ENCODE measurements at regions not wholly inside any gene's neighbourhood (a gene's known extent, or its start where the extent isn't known, plus 50 kb on each side); places are given as distances from the start of the nearest gene placed in this dataset.
"Not testable (repeated sequence)": the region's sequence is repeated elsewhere in the genome, so short reads cannot be mapped to it uniquely, and the experiment has no call there.

- DNase-seq, result no peak
Measured at GRCh38 chr2:195342061-195342460, 315.0 kb upstream of the SLC39A10 start.

DNA sequence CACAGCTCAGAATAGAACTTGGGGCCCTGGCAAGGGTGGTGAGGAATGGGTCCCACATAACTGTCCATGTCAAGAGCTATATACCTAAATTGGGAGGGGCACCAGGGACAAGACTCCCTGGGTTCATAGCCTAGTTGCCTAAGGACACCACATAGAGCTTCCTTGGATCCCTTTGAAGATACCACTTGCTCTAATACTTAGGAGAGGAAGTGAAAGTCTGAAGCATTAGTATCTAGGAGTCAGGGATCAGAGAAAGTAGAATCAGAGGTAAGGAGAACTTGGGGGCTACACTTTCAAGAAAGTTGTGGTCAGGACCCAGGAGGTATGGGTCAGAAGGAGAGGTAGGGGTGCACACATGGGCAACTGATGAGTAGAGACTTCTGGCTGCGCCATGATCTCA lies 318.2 kb upstream of the SLC39A10 start:
- DNase-seq, result no peak

DNA sequence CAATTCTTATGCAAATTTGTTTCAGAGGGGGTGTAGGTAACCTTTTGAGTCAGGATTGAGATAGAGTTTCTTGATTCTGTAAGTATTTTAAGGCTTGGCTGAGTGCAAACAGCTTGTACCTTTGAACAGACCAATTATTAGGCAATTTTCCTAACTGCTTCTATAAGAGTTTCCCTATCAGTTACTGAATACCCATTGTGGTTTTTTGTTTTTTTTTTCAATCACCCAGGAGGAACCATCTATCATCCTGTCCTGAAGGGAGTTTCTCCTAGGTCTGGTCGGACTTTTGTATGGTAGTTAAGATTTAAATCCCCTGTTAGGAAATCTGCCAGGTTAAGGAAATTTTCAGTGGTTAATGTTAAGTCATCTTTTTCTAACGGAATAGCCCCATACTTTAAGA lies 319.4 kb upstream of the SLC39A10 start:
- no peak for DNase-seq

DNA sequence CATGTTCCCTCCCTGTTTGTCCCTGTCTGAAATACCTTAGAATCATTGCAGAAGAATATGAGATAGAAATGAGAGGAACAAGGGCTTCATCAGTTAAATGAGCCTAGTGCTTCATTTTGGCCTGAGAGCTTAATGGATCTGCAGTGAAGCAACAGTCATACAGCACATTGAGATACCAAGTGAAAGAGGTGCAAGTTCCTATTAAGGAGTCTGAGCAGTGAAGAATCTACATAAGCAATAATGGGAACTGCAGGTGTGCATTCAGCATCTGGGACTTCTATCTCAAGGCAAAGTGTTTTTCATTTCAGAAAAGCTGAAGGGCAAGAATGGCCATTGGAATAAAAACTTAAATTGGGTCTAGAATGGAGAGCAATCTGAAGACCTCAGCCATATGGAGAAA lies 323.2 kb upstream of the SLC39A10 start:
- DNase-seq, result no peak

- no peak for DNase-seq
Measured at GRCh38 chr2:195331966-195332365, 325.1 kb upstream of the SLC39A10 start.

- DNase-seq, result no peak
Measured at GRCh38 chr2:195331129-195331528, 325.9 kb upstream of the SLC39A10 start.

DNA sequence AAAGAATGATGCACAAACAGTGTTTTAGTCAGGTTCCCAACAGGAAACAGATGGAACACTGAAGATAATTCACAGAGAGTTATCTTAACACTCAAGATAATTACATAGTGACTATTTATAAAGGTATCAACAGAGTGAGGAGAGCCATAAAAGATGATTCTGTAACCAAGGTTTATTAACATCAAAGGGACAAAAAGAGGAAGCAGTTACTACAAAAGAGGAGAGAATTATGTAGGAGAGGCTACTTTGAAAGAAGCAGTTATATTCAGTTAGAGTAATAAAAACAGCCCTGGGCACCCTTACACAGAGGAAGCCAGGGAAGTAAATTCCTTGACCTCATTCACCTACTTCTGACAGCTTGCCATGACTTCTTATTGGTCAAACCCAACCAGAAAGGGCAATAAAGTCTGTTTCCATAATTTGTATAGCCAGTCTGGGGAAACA lies 326.5 kb upstream of the SLC39A10 start:
- DNase-seq, result no peak

GRCh38 chr2:195329784-195330183 lies 327.2 kb upstream of the SLC39A10 start:
- not testable (repeated sequence) for DNase-seq

GRCh38 chr2:195326537-195326936 lies 330.5 kb upstream of the SLC39A10 start:
- no peak for DNase-seq

DNA sequence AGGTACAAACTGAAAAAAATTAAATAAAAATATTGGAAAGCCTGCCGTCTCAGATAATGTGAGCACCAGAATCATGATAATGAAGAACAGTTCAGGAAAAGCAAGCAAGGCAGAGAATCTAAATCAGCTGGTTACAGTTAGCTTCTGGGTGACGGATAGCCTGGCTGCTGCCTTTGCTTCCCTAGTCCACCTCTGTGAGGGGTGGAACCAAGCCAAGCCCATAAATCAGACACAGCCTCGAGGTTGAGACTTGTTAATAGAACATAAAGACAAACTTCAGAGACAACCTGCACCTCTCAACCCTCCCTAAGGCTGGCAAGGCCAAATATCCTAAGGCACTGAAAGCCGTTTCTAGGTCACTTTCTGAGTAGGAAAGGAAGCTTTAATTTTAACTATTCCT lies 334.7 kb upstream of the SLC39A10 start:
- DNase-seq, result no peak

DNA sequence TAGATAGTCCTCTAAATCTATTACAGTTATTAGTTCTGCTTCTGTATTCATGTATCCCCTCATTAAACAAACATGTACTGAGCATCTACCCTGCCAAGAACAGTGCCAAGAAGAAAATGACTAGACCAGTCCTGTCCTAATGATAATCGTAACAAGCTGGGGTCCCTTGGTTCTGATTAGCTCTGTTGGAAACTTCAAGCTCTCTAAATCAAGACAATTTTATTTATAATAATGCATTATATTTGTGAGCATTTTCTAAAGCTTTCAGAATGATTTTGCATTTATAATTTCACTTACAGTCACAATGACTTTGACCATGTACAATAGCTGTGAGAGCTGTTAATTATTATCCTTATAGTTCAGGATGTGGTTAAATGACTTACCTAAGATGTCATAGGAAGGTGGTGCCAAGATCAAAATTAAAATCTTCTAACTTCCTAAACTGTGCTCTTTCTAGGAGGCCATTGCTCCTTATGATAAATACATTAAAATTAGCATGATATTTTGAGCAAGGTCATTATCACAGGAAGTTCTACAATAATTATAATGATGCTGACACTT lies 336.5 kb upstream of the SLC39A10 start:
- no peak for DNase-seq

DNA sequence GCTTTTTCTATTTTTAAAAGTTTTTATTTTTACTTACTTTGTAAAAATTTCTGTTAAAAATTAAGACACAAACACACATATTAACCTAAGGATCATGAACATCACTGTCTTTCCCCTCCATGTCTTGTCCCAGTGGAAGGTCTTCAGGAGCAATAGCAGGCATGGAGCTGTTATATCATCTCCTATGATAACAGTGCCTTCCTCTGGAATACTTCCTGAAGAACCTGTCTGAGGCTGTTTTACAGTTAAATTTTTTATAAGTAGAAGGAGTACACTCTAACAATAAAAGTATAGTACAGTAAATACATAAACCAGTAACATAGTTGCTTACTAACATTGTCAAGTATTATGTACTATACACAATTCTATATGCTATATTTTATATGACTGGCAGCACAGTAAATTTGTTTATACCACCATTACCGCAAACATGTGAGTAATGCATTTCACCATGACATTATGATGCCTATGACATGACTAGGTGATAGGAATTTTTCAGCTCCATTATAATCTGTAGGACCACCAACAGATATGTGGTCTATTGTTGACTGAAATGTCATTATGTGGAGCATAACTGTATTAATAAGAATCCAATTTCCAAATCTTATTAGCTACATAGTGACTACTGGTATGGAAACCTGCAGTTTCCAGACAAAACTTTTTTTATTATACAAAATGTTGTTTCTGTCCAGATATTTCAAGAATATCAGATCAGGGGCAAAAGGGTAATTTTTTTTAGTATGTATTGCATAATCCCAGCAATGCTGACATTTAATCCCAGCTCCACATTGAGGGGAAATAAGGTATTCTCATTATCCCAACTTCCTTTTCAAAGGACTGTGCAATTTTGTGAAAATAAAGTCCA lies 337.2 kb upstream of the SLC39A10 start:
- DNase-seq, result no peak

- DNase-seq, result no peak
Measured at GRCh38 chr2:195319112-195319460, 337.9 kb upstream of the SLC39A10 start.

GRCh38 chr2:195318440-195319111 lies 338.4 kb upstream of the SLC39A10 start:
- DNase-seq, result peak; percentile 42

GRCh38 chr2:195317550-195317949 lies 339.5 kb upstream of the SLC39A10 start:
- no peak for DNase-seq

GRCh38 chr2:195316486-195316885 lies 340.5 kb upstream of the SLC39A10 start:
- DNase-seq, result no peak

DNA sequence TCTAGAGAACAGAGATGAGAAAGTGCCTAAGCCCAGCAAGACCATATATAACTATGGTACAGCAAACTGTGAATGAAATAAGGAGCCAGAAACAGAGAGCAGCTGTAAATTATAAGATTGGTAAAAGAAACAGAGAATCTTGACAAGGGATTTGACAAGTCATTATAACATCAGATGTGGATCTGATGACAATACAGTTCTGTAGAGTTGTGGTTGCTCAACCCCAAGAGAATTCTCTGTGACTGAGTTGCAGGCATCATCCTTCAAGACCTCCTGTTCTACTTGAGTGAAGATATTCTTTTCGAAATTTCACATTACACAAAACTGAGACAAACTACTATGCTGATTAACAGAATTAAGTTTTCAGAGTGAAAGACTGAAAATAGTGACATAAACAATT lies 343.1 kb upstream of the SLC39A10 start:
- DNase-seq, result no peak

GRCh38 chr2:195312662-195313061 lies 344.4 kb upstream of the SLC39A10 start:
- DNase-seq, result no peak

DNA sequence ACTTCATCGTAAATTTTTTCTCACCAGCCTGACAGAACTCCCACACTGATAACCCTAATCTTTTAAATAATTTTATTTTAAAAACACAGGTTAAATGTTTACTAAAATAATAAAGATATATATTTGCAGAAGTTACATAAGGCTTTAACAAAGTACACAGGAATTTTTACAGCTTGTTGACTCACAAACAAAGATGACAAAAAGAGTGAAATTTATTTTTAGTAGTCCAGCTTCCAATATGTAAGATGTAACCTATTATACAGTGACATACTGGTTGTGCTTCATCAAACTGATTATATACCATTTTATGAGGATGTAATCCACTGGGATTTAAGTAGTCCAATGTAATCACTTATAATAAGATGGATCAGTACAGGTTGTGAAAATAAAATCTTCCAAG lies 348.9 kb upstream of the SLC39A10 start:
- no peak for DNase-seq

DNA sequence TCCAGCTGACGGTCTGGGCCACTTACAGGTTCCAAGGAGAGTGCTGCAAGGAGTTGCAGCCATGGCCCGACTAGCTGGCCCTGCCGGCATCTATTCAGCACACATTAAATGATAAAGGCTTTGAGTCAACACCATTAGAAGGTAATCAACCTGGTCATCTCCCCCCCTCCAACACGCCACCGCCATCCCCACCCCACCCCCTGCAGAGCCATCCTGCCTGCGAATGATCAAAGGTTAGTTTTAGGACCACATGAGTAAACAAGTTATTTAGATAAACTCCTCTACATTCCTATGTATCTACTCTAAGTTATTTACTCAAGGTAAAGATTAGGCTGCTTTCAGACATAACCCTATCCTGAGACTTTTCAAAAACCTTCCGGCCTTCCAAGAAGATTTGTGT lies 349.3 kb upstream of the SLC39A10 start:
- DNase-seq, result no peak

GRCh38 chr2:195304310-195304709 lies 352.7 kb upstream of the SLC39A10 start:
- DNase-seq, result no peak

GRCh38 chr2:195300631-195301030 lies 356.4 kb upstream of the SLC39A10 start:
- DNase-seq, result no peak

GRCh38 chr2:195299600-195299999 lies 357.4 kb upstream of the SLC39A10 start:
- DNase-seq, result no peak

DNA sequence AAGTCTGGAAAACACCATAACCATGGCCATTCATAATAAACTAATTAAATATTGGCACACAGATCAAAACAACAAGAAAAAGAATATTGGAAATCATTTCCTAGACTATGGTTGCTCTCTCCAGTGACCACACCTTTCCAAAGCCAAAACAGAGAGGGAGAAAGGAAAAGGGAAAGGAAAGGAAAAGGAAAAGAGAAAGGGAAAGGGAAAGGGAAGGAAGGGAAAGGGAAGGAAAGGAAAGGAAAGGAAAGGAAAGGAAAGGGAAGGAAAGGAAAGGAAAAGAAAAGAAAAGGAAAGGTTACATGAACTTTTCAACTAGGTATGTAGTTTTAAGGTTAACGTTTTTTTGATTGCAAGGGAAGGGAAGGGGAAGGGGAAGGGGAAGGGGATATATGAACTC lies 360.5 kb upstream of the SLC39A10 start:
- no peak for DNase-seq
